ENCODE measurements at regions not wholly inside any gene's neighbourhood (a gene's known extent, or its start where the extent isn't known, plus 50 kb on each side); places are given as distances from the start of the nearest gene placed in this dataset.
"Not testable (repeated sequence)": the region's sequence is repeated elsewhere in the genome, so short reads cannot be mapped to it uniquely, and the experiment has no call there.

- Mint-ChIP-seq H3K9me3 (peaks cover 2% of the 10 kb centered on the region), H3K27ac (no peak overlapping the region), H3K4me1 (no peaks in the 10 kb centered on the region), H3K36me3 (no peaks in the 10 kb centered on the region), H3K4me3 (no peak overlapping the region), H3K27me3 (peaks cover 2% of the 10 kb centered on the region)
- ATAC-seq (ENCODE audit: low read depth) (no peak), DNase-seq (no peak)
- POLR2A ChIA-PET: no interaction called here
Measured at GRCh38 chr2:236823041-236823629, 253.5 kb downstream of the ACKR3 start.

- ATAC-seq (ENCODE audit: low read depth) (no peak), DNase-seq (no peak)
- Mint-ChIP-seq H3K4me3 (no peak overlapping the region), H3K36me3 (no peaks in the 10 kb centered on the region), H3K4me1 (no peaks in the 10 kb centered on the region), H3K9me3 (peaks cover 2% of the 10 kb centered on the region), H3K27me3 (peaks cover 2% of the 10 kb centered on the region), H3K27ac (no peak overlapping the region)
- POLR2A ChIA-PET: no interaction called here
Measured at GRCh38 chr2:236823963-236824362, 254.3 kb downstream of the ACKR3 start.

- ATAC-seq (ENCODE audit: low read depth) (no peak), DNase-seq (no peak)
- Mint-ChIP-seq H3K9me3 (peaks cover 2% of the 10 kb centered on the region), H3K4me1 (no peaks in the 10 kb centered on the region), H3K36me3 (no peaks in the 10 kb centered on the region), H3K27me3 (peaks cover 2% of the 10 kb centered on the region), H3K4me3 (no peak overlapping the region), H3K27ac (no peak overlapping the region)
- POLR2A ChIA-PET: no interaction called here
Measured at GRCh38 chr2:236824836-236825235, 255.2 kb downstream of the ACKR3 start.

- no peaks in the 10 kb centered on the region for H3K27me3 Mint-ChIP-seq
- no peaks in the 10 kb centered on the region for H3K36me3 Mint-ChIP-seq
Measured at GRCh38 chr2:236825989-236826510, 256.4 kb downstream of the ACKR3 start.

GRCh38 chr2:236826606-236827156 lies 257.1 kb downstream of the ACKR3 start:
- ATAC-seq (ENCODE audit: low read depth) (no peak), DNase-seq (no peak)
- Mint-ChIP-seq H3K4me3 (no peak overlapping the region), H3K27ac (no peak overlapping the region), H3K4me1 (no peaks in the 10 kb centered on the region), H3K36me3 (no peaks in the 10 kb centered on the region), H3K27me3 (no peaks in the 10 kb centered on the region), H3K9me3 (no peaks in the 10 kb centered on the region)
- POLR2A ChIA-PET: no interaction called here

More at GRCh38 chr2:236825989-236826510, 256.4 kb downstream of the ACKR3 start:
- ATAC-seq (ENCODE audit: low read depth): no peak
- no peaks in the 10 kb centered on the region for H3K4me1 Mint-ChIP-seq
- POLR2A ChIA-PET: no interaction called here
- no peak for DNase-seq
- H3K9me3 Mint-ChIP-seq: no peaks in the 10 kb centered on the region
- no peak overlapping the region for H3K4me3 Mint-ChIP-seq
- H3K27ac Mint-ChIP-seq: no peak overlapping the region

- Mint-ChIP-seq H3K36me3 (no peaks in the 10 kb centered on the region), H3K4me3 (no peak overlapping the region), H3K9me3 (no peaks in the 10 kb centered on the region), H3K27ac (no peak overlapping the region), H3K4me1 (no peaks in the 10 kb centered on the region), H3K27me3 (no peaks in the 10 kb centered on the region)
- ATAC-seq (ENCODE audit: low read depth) (no peak), DNase-seq (no peak)
- POLR2A ChIA-PET: no interaction called here
Measured at GRCh38 chr2:236827997-236828396, 257.7 kb upstream of the COPS8 start.

- H3K27ac Mint-ChIP-seq: no peak overlapping the region
- DNase-seq: no peak
- no peaks in the 10 kb centered on the region for H3K27me3 Mint-ChIP-seq
- H3K4me1 Mint-ChIP-seq: no peaks in the 10 kb centered on the region
- POLR2A ChIA-PET: no interaction called here
- no peaks in the 10 kb centered on the region for H3K9me3 Mint-ChIP-seq
- ATAC-seq (ENCODE audit: low read depth): no peak
- no peaks in the 10 kb centered on the region for H3K36me3 Mint-ChIP-seq
- no peak overlapping the region for H3K4me3 Mint-ChIP-seq
Measured at GRCh38 chr2:236828820-236829219, 256.9 kb upstream of the COPS8 start.

- no peak overlapping the region for H3K27ac Mint-ChIP-seq
- H3K4me3 Mint-ChIP-seq: no peak overlapping the region
- H3K4me1 Mint-ChIP-seq: no peaks in the 10 kb centered on the region
- POLR2A ChIA-PET: no interaction called here
- DNase-seq: no peak
- no peak for ATAC-seq (ENCODE audit: low read depth)
- no peaks in the 10 kb centered on the region for H3K27me3 Mint-ChIP-seq
- no peaks in the 10 kb centered on the region for H3K36me3 Mint-ChIP-seq
- peaks cover 2% of the 10 kb centered on the region for H3K9me3 Mint-ChIP-seq
Measured at GRCh38 chr2:236830926-236831325, 254.8 kb upstream of the COPS8 start.

GRCh38 chr2:236831698-236832097 lies 254.0 kb upstream of the COPS8 start:
- Mint-ChIP-seq H3K9me3 (peaks cover 2% of the 10 kb centered on the region), H3K27ac (no peak overlapping the region), H3K27me3 (no peaks in the 10 kb centered on the region), H3K4me1 (no peaks in the 10 kb centered on the region), H3K4me3 (no peak overlapping the region), H3K36me3 (no peaks in the 10 kb centered on the region)
- ATAC-seq (ENCODE audit: low read depth) (no peak), DNase-seq (no peak)
- POLR2A ChIA-PET: no interaction called here

- ATAC-seq (ENCODE audit: low read depth) (no peak), DNase-seq (no peak)
- no peak overlapping the region for H3K27ac Mint-ChIP-seq
- peaks cover 2% of the 10 kb centered on the region for H3K9me3 Mint-ChIP-seq
- no peak overlapping the region for H3K4me3 Mint-ChIP-seq
- no peaks in the 10 kb centered on the region for H3K4me1 Mint-ChIP-seq
- peaks cover 4% of the 10 kb centered on the region for H3K27me3 Mint-ChIP-seq
- H3K36me3 Mint-ChIP-seq: no peaks in the 10 kb centered on the region
- POLR2A ChIA-PET: no interaction called here
Measured at GRCh38 chr2:236833501-236834073, 252.1 kb upstream of the COPS8 start.

- ATAC-seq (ENCODE audit: low read depth): no peak
- no peaks in the 10 kb centered on the region for H3K36me3 Mint-ChIP-seq
- POLR2A ChIA-PET: no interaction called here
- peaks cover 5% of the 10 kb centered on the region for H3K27me3 Mint-ChIP-seq
- H3K4me1 Mint-ChIP-seq: no peaks in the 10 kb centered on the region
- H3K9me3 Mint-ChIP-seq: peaks cover 2% of the 10 kb centered on the region
- H3K4me3 Mint-ChIP-seq: no peak overlapping the region
- no peak overlapping the region for H3K27ac Mint-ChIP-seq
- no peak for DNase-seq
Measured at GRCh38 chr2:236834284-236834683, 251.4 kb upstream of the COPS8 start.

- ATAC-seq (ENCODE audit: low read depth) (no peak), DNase-seq (no peak)
- Mint-ChIP-seq H3K4me1 (no peaks in the 10 kb centered on the region), H3K9me3 (peaks cover 2% of the 10 kb centered on the region), H3K27ac (no peak overlapping the region), H3K36me3 (no peaks in the 10 kb centered on the region), H3K4me3 (no peak overlapping the region), H3K27me3 (peaks cover 5% of the 10 kb centered on the region)
- POLR2A ChIA-PET: no interaction called here
Measured at GRCh38 chr2:236835307-236836024, 250.2 kb upstream of the COPS8 start.

- H3K27ac Mint-ChIP-seq; DNase-seq; H3K36me3 Mint-ChIP-seq; H3K9me3 Mint-ChIP-seq; ATAC-seq (ENCODE audit: low read depth); H3K4me1 Mint-ChIP-seq; H3K27me3 Mint-ChIP-seq; POLR2A ChIA-PET; H3K4me3 Mint-ChIP-seq: not testable (repeated sequence)
Measured at GRCh38 chr2:236836028-236836427, 249.7 kb upstream of the COPS8 start.

GRCh38 chr2:236840215-236840614 lies 245.5 kb upstream of the COPS8 start:
- Mint-ChIP-seq H3K9me3 (no peaks in the 10 kb centered on the region), H3K4me1 (no peaks in the 10 kb centered on the region), H3K27ac (no peak overlapping the region), H3K27me3 (peaks cover 5% of the 10 kb centered on the region), H3K4me3 (no peak overlapping the region), H3K36me3 (no peaks in the 10 kb centered on the region)
- ATAC-seq (ENCODE audit: low read depth): no peak
- no peak for DNase-seq
- POLR2A ChIA-PET: no interaction called here
